AG20443 (cell line): ENCODE measurements at regions not wholly inside any gene's neighbourhood (a gene's known extent, or its start where the extent isn't known, plus 50 kb on each side); places are given as distances from the start of the nearest gene placed in this dataset.

Source experiments
- DNase-seq: peaks from one replicate; pipeline ENCODE4 v3.0.0; 2012; ENCODE audit warnings: low spot score, mixed read lengths

GRCh38 chr13:84049443-84050219, 167.4 kb upstream of the SLITRK1 start:
- DNase-seq, result no peak

DNA sequence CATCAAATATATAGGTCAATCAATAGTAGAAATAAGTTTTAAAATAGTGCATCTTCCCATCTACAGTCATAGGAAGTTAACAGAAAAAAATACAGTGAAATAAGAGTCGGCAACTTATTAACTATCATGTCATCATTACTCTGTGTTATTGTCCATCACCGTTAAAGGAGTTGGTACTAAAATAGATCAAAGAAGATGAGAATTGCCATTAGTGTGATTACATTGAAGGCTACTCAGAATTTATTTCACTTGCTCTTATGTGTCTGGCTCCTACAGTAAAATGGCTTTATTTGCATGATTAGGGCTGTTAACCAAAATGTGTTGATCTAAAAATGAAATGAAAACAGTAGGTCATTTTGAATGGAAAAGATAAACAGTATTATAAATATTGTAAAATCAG, 162.5 kb upstream of the SLITRK1 start:
- no peak for DNase-seq

- no peak for DNase-seq
These were observed 155.7 kb upstream of the SLITRK1 start for GRCh38 chr13:84038001-84038400.

DNA sequence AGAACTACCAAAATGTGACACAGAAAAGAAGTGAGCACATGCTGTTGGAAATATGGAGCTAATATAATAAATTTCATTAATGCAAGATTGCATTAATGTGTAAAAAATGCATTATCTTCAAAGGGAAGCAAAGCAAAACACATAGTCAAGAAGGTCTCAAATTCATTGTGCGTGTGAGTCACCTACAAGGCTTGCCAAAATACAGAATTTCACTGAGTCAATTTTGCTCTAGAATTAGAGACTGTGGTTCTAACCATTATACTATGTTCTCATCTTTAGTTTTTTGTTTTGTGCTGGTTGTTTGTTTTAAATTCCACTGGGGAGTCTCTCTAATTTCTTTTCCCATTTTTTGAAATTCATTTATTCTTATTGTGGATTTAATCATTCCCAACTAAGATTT, 149.8 kb upstream of the SLITRK1 start:
- no peak for DNase-seq

DNA sequence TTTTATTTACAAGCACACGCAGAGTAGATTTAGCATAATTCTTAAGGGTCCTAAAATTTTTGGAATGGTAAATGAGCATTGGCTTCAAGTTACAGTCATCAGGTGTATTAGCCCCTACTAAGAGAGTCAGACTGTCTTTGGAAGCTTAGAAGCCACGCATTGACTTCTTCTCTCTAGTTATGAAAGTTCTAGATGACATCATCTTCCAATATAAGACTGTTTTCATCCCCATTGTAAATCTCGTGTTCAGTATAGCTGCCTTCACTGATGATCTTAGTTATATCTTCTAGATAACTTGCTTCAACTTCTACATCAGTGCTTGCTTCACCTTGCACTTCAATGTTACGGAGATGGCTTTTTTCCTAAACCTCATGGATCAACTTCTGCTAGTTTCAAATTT, 148.8 kb upstream of the SLITRK1 start:
- DNase-seq, result no peak

- no peak for DNase-seq
These were observed 147.1 kb upstream of the SLITRK1 start for GRCh38 chr13:84029396-84029795.

DNA sequence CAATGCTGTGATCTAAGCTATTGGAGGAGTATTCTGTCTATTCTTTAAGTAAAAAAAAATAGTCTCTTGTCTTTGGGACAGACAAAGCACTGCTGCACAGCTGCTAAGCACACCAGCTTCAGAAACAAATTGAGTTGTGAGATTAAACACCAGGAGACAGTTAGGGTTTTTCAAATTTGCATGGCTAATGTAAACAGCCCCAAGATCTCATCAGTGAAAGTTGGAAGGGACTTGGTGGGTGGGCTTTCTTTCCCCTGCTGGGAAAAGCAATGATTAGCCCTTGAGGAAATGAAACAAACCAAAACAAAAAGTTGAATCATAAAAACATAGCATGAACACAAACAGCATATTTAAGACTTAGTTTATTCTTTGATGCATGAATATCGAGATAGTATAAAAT, 143.6 kb upstream of the SLITRK1 start:
- no peak for DNase-seq

- no peak for DNase-seq
These were observed 114.1 kb upstream of the SLITRK1 start for GRCh38 chr13:83996415-83996814.

GRCh38 chr13:83995930-83996329, 113.7 kb upstream of the SLITRK1 start:
- DNase-seq, result no peak

GRCh38 chr13:83992566-83993358, 110.5 kb upstream of the SLITRK1 start:
- DNase-seq, result no peak

DNA sequence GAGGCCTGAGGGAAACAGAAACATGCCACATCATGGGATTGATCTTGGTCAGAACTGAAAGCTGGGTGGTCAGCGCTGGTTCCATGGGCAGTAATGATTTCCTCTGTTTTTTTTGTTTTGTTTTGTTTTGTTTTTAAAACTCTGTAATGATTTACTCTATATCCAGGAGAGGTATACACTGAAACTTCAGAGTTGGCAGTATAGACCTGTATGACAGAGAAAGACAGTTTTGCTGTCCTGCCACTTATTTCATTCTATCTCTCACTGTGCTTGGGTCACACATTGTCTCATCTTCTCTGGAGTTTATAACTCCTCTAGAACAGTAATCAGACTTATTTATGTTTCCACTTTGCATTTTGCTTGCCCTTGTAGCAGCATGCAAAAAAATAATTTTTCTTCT, 105.1 kb upstream of the SLITRK1 start:
- no peak for DNase-seq

- no peak for DNase-seq
These were observed 102.5 kb upstream of the SLITRK1 start for GRCh38 chr13:83984793-83985192.

- no peak for DNase-seq
These were observed 98.1 kb upstream of the SLITRK1 start for GRCh38 chr13:83980331-83980730.

- no peak for DNase-seq
These were observed 93.4 kb upstream of the SLITRK1 start for GRCh38 chr13:83975655-83976165.

DNA sequence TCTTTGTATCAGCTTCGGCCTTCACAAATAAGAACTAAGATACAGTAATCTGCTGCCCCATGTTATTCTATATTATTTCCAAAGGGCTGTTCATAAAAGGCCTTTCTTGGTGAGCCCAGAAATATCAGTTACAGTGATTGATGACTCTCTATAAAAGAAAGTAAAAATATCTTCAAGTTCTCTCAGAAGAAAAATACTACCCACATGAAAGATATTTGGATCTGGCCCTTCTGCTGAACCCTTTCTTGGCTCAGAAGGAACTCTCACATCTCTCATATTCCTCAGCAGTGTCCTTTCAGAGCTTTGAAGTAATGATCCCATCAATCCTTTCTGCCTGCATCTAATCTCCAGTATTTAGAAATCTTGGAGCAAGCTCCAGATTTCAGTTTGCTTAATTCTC, 76.3 kb upstream of the SLITRK1 start:
- no peak for DNase-seq

GRCh38 chr13:83955011-83955410, 72.7 kb upstream of the SLITRK1 start:
- no peak for DNase-seq

DNA sequence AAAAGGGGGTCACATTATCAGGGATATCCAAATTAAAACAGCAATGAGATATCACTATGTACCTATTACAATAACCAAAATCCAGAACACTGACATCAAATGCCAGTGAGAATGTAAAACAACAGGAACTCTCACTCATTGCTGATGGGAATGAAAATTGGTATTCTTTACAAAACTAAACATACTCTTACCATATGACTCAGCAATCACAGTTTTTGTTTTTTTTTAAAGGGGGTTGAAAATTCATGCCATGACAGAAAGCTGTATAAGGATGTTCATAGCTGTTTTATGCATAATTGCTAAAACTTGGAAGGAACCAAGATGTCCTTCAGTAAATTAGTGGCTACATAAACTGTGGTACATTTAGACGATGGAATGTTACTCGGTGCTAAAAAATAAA, 71.6 kb upstream of the SLITRK1 start:
- no peak for DNase-seq

GRCh38 chr13:83950293-83950692, 68.0 kb upstream of the SLITRK1 start:
- DNase-seq, result no peak

- no peak for DNase-seq
These were observed 61.4 kb upstream of the SLITRK1 start for GRCh38 chr13:83943530-83944279.

GRCh38 chr13:83941701-83942335, 59.5 kb upstream of the SLITRK1 start:
- no peak for DNase-seq

- no peak for DNase-seq
These were observed 58.5 kb upstream of the SLITRK1 start for GRCh38 chr13:83940742-83941141.

DNA sequence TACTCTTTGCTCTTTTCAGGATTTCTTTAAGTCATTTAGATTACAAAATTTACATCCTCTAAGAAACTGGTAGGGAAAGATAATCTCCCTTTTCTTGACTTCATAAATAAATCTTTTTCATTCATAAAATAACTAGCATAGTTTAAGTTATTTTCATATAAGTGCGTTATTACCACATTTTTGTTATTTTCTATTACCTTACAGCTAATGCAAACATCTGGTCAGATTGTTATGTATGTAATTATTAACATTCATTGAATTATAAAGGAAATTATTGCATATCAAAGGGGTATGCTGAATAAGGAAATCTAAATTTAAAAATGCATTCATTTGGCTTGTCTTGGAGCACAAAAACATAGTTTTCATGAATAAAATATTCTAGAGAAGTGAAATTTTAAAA, 55.3 kb upstream of the SLITRK1 start:
- DNase-seq, result no peak
